ENCODE measurements at regions not wholly inside any gene's neighbourhood (a gene's known extent, or its start where the extent isn't known, plus 50 kb on each side); places are given as distances from the start of the nearest gene placed in this dataset.
"Not testable (repeated sequence)": the region's sequence is repeated elsewhere in the genome, so short reads cannot be mapped to it uniquely, and the experiment has no call there.

DNA sequence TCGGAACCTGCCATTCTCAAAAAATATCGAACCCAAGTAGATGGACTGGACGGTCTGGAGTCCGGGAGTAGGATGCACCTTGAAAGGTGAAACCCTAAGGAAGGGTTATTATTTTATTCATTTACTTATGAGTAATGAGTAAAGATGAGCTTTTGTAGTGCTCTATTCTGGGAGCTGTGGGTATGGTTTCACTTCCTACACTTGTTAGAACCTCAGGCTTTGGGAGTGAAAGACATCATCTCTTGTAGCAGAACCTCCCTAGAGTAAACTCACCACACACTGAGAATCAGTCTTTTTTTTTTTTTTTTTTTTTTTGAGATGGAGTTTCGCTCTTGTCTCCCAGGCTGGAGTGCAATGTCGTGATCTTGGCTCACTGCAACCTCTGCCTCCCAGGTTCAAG, 389.4 kb upstream of the AUTS2 start:
- no peak for TF ChIP-seq ZFX (IDR thresholded peaks at IDR 0.05)
- TF ChIP-seq, protein P1, sequence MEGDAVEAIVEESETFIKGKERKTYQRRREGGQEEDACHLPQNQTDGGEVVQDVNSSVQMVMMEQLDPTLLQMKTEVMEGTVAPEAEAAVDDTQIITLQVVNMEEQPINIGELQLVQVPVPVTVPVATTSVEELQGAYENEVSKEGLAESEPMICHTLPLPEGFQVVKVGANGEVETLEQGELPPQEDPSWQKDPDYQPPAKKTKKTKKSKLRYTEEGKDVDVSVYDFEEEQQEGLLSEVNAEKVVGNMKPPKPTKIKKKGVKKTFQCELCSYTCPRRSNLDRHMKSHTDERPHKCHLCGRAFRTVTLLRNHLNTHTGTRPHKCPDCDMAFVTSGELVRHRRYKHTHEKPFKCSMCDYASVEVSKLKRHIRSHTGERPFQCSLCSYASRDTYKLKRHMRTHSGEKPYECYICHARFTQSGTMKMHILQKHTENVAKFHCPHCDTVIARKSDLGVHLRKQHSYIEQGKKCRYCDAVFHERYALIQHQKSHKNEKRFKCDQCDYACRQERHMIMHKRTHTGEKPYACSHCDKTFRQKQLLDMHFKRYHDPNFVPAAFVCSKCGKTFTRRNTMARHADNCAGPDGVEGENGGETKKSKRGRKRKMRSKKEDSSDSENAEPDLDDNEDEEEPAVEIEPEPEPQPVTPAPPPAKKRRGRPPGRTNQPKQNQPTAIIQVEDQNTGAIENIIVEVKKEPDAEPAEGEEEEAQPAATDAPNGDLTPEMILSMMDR (conservative IDR thresholded peaks at IDR 0.05): no peak
- no peak overlapping the region for H3K27ac ChIP-seq

DNA sequence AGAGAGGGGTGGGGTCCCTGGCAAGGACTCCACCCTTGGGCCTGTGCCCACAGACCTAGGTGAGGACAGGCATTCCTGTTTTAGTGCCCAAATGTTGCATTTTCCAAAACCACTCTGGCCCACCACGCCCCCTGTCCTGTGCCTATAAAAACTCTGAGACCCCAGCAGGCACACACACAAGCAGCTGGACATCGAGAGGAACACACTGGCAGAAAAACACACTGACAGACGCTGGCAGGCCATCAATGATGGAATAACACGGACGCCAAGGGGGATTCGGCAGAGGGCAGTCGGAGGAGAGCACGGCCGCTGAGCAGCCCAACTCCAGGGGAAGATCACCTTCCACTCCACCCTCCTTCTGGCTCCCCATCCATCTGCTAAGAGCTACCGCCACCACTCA, 386.9 kb upstream of the AUTS2 start:
- TF ChIP-seq, protein P1 (conservative IDR thresholded peaks at IDR 0.05): no peak
- no peak for TF ChIP-seq ZFX (IDR thresholded peaks at IDR 0.05)
- H3K27ac ChIP-seq: no peak overlapping the region

DNA sequence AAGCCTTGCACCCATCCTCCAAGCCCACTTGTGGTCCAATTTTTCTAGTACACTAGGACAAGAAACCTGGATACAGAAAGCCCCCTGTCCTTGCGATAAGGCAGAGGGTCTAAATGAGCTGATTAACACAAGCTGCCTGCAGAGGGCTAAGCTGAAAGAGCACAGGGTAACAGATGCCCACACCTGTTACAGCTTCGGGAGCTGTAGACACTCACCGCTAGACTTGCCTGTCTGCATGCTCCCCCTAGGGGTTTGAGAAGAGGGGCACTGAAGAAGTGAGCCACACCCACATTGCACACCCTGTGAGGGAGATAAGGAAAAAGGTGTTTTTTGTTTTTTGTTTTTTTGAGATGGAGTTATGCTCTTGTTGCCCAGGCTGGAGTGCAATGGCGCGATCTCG, 386.5 kb upstream of the AUTS2 start:
- TF ChIP-seq ZFX (IDR thresholded peaks at IDR 0.05): no peak
- TF ChIP-seq, protein P1 (conservative IDR thresholded peaks at IDR 0.05): no peak; the same call in 1 of the 2 replicates
- H3K27ac ChIP-seq: no peak overlapping the region

GRCh38 chr7:69213878-69214277, 384.4 kb upstream of the AUTS2 start:
- no peak for TF ChIP-seq ZFX (IDR thresholded peaks at IDR 0.05)
- TF ChIP-seq, protein P1 (conservative IDR thresholded peaks at IDR 0.05): no peak
- H3K27ac ChIP-seq: no peak overlapping the region

GRCh38 chr7:69215516-69215915, 382.8 kb upstream of the AUTS2 start:
- not testable (repeated sequence) for H3K27ac ChIP-seq

DNA sequence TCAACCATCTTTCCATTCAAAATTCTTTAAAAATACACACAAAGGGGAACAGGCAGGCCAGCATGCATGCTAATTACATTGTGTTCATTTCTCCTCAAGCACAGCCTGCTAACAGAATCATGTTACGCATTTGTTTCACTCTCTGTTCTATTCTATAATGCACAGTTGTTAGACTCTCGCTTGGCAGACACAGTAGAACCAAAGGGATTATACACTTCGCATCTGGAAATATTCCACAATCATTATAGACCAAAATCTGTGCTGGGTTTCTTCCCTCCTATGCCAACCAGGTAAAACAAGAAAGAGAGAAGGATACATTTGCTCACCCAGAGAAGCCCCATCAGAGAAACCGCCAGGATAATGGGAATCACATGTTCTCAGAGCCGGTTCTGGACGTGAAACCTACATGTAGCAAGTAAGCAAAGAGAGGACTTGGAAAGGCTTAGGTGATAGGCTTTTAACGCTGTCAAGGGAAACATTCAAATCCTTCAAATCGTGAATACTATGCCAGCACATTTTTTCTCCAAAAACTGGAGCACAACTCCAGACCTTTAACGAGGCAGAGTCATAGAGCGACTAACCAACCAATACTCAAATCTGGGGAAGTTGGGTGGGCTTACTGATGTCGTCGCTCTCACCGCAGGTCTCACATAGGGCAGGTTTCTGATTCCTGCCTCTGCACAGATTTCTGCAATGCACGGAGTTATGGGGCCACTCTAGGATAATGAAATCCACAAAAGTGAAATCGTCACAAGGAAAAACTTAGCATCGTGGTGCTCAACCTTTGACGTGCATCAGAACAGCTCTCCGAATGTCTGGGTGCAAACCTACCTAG, 380.5 kb upstream of the AUTS2 start:
- H3K27ac ChIP-seq: no peak overlapping the region
- no peak for TF ChIP-seq ZFX (IDR thresholded peaks at IDR 0.05)
- TF ChIP-seq, protein P1 (conservative IDR thresholded peaks at IDR 0.05): no peak

GRCh38 chr7:69218576-69218975, 379.7 kb upstream of the AUTS2 start:
- TF ChIP-seq, protein P1 (conservative IDR thresholded peaks at IDR 0.05): no peak
- TF ChIP-seq ZFX (IDR thresholded peaks at IDR 0.05): no peak
- H3K27ac ChIP-seq: no peak overlapping the region

GRCh38 chr7:69219381-69219780, 378.9 kb upstream of the AUTS2 start:
- no peak overlapping the region for H3K27ac ChIP-seq
- no peak for TF ChIP-seq ZFX (IDR thresholded peaks at IDR 0.05)
- TF ChIP-seq, protein P1 (conservative IDR thresholded peaks at IDR 0.05): no peak

All from C4-2B (cell line).